GM12872 (cell line): ENCODE measurements at regions not wholly inside any gene's neighbourhood (a gene's known extent, or its start where the extent isn't known, plus 50 kb on each side); places are given as distances from the start of the nearest gene placed in this dataset.

Experiments used
- CTCF ChIP-seq: IDR thresholded peaks from 3 replicates; pipeline ENCODE4 v1.5.1; 2011; ENCODE audit warnings: low read depth, mild to moderate bottlenecking, low read length, moderate library complexity; ENCODE audit not compliant: insufficient read depth

GRCh38 chr11:115670538-115671205 is 166.5 kb upstream of the CADM1 start:
- no peak for TF ChIP-seq CTCF

DNA sequence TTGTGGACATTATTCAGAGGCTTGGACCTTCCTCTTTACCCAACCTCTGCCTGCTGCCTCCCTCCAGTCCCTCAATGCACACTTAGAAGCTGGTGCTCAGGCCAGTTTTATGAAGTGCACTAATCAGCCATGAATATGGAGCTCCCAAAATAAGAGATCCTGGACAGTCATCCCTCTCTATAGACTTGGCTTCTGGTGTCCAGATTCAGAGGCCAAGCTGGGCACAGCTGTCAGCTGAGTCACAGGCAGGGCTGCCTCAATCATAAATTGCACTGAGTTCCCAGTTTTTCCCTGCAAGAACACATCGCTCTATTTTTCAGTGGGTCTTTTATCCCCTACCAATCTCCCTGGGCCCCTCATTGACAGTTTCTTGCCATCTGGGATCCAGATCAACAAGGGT is 161.7 kb upstream of the CADM1 start:
- no peak for TF ChIP-seq CTCF

GRCh38 chr11:115665175-115665821 is 161.1 kb upstream of the CADM1 start:
- no peak for TF ChIP-seq CTCF

DNA sequence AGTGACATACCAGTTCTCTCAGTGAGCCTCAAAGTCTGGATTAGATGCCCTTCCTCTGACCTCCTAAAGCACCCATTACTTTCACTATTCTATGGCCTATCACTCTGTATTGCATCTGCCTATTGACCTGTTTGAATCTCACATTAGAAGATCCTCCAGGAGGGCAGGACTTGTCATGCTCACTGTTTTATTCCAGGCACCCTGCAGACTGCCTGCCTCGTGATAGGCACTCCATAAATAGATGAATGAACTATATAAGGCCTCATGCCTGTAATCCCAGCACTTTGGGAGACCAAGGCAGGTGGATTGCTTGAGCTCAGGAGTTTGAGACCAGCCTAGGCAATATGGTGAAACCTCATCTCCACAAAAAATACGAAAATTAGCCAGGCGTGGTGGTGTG is 160.1 kb upstream of the CADM1 start:
- TF ChIP-seq CTCF: no peak

GRCh38 chr11:115663790-115664189 is 159.6 kb upstream of the CADM1 start:
- TF ChIP-seq CTCF: no peak

- TF ChIP-seq CTCF: no peak
These were observed 156.0 kb upstream of the CADM1 start for GRCh38 chr11:115660030-115660805.
